HG02678 (cell line): ENCODE measurements at regions not wholly inside any gene's neighbourhood (a gene's known extent, or its start where the extent isn't known, plus 50 kb on each side); places are given as distances from the start of the nearest gene placed in this dataset.

Source experiments
- ATAC-seq: cut with Tn5 transposase; IDR thresholded peaks from one replicate; pipeline ENCODE4 v1.9.1; 2021; ENCODE audit warnings: mild to moderate bottlenecking, moderate library complexity; ENCODE audit not compliant: unreplicated experiment

- no peak for ATAC-seq
These were observed 68.8 kb downstream of the PRL start for GRCh38 chr6:22227824-22228610.

- ATAC-seq: no peak
These were observed 65.8 kb downstream of the PRL start for GRCh38 chr6:22231050-22231449.

- ATAC-seq: no peak
These were observed 65.2 kb downstream of the PRL start for GRCh38 chr6:22231616-22232015.

GRCh38 chr6:22236626-22237414 is 60.0 kb downstream of the PRL start:
- ATAC-seq: no peak
